Retina (tissue), 1 donor: ENCODE measurements at regions not wholly inside any gene's neighbourhood (a gene's known extent, or its start where the extent isn't known, plus 50 kb on each side); places are given as distances from the start of the nearest gene placed in this dataset.
"Not testable (repeated sequence)": the region's sequence is repeated elsewhere in the genome, so short reads cannot be mapped to it uniquely, and the experiment has no call there.

ENCODE experiments used
- DNase-seq: peaks from one replicate; pipeline ENCODE4 v3.0.0-alpha.2; 2016

DNA sequence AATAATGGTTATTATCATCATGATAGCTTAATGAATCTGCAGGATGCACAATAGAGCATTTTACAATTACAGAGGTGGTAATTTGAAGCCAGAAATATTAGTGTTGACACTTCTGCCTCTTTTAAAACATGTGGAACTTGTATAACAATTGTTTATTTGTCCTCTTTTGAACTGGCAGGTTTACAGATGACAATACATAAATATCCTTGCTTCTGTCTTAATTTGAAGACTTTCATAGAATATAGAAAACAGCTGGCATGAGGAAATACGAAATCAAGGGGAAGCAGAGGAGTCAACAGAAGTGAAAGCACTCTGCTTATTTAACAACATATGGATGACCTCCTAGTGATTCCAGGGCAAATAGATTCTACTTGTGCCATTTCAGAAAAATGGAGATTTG is 270.5 kb upstream of the SGO1 start:
- DNase-seq = no peak

DNA sequence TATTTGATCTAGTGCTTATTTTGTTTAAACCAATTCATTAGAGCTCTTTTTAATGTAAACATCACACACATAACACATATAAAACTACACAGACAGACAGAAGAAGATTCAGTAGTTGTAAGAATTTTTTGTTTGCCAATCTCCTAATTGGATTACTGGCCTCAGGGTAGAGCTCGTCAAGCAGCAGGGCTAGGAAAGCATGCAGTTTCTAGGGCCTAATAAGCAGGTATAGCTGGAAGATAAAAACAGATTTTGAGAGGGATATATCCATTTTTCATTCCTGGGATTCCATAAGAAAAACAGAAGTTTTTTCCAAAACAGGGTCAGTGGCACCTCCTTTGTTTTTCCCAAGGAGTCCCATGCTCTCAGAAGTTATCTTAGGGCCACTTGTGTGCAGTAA is 265.2 kb upstream of the SGO1 start:
- no peak for DNase-seq

DNA sequence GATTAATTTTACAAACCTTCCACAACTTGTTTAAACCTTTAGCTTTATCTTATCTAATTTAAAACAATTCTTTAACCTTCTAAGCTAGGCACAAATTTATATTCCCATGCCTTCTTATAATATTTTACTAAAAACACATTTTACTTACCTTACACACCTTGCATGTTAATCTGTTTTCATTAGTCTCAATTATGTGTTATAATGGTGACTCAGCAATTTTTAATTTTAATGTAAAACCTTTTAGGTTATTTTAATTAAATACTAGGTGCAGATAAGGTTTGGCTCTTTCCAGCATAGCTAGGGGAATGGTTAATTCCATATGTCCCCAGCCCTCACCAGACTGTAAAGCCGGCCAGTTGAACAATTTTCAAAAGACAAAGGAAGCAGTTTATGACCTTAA is 264.6 kb upstream of the SGO1 start:
- no peak for DNase-seq

DNA sequence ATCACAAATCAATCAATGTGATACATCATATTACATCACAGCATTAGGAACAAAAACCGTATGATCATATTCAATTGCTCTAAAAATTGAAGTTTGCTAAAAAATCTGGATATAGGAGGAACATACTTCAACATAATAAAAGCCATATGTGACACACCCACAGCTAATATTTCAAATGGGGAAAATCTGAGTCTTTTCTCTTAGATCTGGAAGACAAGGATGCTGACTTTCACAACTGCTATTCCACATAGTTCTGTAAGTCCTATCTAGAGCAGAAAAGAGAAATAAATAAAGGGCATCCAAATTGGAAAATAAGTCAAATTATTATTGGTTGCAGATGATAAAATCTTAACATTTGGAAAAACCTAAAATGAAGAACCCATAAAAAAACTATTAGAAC is 256.8 kb upstream of the SGO1 start:
- DNase-seq = no peak

DNA sequence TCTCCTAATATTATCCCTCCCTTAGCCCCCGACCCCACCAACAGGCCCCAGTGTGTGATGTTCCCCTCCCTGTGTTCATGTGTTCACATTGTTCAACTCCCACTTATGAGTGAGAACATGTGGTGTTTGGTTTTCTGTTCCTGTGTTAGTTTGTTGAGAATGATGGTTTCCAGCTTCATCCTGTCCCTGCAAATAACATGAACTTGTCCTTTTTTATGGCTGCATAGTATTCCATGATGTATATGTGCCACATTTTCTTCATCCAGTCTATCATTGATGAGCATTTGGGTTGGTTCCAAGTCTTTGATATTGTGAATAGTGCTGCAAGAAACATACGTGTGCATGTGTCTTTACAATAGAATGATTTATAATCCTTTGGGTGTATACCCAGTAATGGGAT is 241.3 kb upstream of the SGO1 start:
- not testable (repeated sequence) for DNase-seq

DNA sequence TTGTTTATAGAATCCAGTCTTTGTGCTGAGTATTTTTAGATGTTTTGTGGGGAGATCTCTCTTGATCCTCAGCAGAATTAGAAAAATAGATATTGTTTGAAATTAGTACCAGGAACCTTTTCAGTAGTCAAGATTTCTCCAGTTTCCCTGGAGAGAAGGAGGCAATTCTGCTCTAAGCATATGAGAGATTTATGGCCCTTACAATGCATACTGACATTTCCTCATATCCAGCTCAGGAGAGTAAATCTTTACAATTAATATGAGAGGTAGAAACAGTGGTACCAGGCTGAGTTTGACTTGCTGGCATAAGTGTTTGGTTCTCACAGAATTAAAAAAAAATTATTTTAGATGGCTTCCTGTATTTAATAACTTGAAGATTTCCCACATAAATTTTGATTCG is 239.1 kb upstream of the SGO1 start:
- no peak for DNase-seq

DNA sequence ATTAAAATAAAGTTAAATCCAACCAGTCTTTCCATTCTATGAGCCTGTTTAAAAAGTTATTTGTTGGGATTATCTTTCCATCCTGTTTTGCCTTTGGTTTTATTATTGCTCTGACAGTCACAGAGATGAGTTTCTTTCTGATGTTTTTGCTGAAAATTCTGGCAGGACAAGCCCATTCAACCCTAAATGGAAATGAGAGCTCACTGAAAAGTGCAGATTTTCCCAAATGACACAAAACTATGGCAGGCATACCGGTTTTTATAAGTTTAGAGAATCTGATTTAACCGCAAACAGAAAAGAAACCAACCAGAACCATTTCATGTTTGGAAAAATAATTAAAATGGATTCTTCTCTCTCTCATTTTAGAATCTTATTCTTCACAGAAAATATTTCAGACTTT is 238.1 kb upstream of the SGO1 start:
- DNase-seq = no peak

DNA sequence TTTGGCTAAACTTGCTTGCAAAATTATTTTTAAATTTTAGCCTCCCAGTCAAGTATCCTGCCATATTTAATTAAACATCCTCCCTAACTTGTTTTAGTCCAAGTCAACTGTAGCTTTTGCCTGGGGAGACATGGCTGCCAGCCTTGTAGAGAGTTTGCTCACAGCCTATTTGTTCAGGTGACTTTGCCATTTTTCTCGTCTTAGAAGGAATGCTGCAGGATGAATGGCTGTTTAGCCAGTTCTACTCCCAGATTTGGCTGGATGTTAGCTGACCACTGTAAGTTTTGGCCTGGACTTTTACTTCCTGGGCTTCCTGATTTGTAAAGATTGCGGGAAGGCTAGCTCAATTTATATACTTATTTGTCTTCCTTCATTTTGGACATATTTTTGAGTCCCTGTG is 236.4 kb upstream of the SGO1 start:
- DNase-seq = no peak

DNA sequence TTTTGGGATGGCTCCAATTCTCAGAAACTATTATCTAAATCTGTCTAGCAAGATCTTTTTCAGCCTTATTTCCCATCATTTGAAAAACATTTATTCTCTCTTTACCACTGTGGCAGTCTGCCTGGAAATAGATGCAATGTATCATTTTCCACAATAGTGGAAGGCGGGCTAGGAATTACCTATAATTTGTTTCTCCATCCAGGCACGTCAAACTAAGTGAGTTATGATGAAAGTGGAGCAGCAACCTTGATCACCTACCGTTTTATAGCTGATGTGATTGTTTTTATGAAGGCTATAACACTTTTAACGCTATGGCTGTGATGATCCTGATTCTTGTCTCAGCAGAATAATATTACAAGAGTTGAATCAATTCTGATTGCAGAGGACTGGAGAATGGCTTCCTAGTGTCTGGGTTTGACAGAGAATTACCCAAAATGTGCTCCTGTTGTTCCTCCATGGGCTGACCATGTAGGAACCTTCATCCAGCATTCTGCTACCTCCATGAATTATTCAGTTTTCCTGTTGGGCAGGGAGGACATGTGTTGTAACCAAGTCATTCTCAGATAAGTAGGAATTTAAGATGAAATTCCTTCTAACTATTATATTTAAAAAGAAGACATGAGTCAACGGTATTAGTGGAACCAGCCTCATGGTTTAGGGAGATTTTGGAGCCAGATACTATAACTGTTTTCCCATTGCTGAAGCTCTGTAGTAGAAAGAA is 231.5 kb upstream of the SGO1 start:
- no peak for DNase-seq

DNA sequence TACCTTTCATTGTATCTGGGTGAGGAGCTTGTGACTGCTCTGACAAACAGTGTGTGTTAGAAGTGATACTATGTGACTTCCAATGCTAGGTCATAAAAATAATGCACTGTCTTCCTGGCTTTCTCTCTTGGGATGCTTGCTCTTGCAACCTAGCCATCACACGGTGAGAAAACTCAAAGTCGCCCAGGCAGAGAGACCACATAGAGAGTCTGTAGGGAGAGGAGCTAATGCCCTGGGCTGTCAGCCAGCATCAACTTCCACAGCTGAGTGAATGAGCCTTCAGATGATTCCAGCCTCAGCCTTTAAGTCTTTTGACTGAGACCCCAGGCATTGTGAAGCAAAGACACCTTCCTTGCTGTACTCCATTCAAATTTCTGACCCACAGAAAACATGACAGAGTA is 220.6 kb upstream of the SGO1 start:
- DNase-seq = peak; percentile 56

DNA sequence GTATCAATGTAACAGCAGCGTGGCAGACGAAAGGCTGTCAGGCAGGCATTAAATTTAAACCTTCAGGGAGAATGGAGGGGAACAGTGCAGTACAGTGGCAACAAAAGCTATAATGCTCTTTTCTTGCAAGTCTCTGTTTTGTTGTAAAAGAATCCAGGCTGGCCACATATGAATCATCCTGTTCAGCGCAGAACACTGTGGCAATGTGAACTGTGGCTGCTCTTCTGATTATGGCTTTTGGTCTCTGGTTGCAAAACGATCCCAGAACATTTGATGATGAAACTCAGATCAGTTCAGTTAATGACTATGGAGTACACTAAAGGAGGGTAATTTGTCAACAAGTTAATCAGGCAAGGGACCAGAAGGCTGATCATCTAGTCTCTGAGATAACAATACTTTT is 219.7 kb upstream of the SGO1 start:
- peak; percentile 20 for DNase-seq

DNA sequence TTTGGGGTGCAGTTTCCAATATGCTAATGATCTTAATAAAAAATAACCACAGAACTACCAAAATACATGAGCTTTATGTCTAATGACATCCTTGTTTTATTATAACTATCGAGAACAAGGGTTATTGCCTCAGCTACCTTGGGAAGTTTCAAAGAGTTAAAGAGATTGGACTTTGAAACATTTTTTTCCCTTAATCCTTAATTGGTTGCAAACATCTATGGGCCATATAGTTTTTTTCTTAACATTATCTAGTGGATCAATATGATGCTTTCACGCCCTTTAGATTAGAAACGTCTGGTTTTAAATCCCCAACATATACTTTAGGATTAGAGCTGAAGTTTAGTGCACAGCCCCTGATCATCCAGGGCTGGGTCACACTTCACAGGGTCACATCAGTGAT is 219.2 kb upstream of the SGO1 start:
- DNase-seq = no peak

DNA sequence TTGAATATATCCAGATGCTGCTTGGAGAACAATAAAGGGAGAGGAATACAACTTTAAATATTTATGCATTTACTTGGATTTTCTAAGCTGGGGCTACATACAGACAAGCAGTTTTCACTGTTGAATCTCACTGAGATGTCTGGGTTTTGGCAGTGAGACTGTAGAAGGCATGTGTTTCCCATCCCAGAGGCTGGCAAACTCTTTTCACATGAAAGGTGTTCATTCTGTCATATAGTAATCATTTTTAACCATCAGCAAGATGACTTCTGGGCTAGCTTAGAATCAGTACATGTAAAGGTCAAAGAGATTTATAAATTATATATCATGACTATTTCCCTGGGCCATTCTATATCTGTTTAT is 218.7 kb upstream of the SGO1 start:
- no peak for DNase-seq

DNA sequence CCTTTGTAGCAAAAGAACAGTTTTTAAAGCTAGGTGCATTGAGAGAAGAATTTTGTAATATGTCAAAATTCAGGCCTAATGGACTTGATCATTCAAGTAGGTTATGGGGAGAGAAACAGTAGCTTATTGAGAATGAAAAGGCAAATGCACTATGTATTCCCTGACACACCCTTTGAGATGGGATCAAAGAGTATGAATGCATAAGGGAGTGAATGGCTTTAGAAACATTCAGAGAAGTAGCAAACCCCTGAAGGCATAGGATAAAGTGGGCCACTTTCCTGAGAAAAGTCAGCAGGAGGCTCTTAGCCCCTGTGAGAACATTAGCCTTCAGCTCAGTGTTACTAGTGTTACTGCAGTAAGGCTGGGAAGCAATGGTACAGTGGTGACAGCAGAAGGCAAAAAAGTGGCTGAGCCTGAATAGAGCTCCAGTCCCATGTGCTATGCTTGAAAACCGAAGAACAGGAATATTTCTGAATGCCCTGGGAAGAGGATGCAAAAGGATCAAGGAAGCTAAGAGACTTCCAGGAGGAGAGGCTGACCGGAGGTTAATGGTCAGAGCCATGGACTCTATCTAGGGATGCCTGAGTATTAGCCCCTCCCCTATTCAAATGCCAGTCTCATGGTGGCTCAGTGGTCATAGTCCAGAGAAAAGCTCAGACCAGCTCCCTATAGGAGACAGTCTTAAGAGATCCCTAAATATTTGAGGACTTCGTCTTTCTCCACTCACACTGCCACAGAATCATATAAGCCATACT is 218.2 kb upstream of the SGO1 start:
- peak; percentile 7 for DNase-seq

DNA sequence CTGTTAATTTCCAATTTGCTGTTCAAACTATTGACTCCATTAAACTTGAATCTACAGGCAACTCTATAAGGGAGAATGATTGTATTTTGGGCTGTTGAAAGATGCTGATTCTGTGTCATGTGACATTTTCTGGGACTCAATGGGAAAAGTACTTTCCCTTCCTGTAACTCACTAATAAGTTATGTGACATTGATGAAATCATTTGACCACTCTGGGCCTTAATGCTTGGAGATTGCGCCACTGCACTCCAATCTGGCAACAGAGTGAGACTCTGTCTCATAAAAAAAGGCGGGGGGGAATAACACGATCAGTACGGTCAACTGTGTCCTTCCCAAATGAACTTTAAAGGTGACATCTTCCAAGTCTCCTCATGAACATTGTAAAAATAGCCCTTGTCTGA is 215.2 kb upstream of the SGO1 start:
- no peak for DNase-seq

DNA sequence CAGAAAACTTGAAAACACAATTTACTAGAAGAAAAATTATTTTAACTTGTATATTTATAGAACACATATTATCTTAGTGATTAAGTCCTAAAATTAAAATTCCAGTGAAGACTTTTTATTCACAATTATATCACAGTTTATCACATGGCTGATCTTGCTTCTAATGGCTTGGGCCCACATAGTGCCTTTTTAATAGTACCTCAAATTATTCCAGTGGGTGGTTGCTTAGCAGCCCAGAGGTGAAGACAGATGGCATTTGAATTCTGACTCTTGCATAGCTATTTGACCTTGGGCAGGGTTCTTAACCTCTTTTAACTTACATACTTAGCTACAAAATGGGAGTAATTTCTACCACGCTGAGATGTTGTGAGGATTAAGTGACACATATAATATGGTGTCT is 214.7 kb upstream of the SGO1 start:
- no peak for DNase-seq

DNA sequence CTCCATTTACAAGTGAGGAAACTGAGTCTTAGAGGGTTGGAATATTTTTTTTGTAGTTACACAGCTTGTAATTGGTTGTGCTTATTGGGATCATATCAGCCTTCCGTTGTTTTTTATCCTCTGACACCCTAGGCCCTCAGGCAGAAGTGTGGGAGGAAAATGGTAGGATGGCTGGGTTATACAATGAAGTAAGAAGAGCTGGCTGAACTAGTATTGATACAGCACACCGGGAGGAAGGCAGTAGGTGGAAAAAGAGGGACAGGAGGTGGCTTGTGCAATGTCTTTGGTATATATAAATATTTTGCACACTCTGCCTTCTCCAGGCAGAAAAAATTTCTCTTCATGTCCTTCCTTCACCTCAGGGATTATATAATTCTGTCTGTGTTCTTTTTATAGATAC is 214.3 kb upstream of the SGO1 start:
- no peak for DNase-seq

DNA sequence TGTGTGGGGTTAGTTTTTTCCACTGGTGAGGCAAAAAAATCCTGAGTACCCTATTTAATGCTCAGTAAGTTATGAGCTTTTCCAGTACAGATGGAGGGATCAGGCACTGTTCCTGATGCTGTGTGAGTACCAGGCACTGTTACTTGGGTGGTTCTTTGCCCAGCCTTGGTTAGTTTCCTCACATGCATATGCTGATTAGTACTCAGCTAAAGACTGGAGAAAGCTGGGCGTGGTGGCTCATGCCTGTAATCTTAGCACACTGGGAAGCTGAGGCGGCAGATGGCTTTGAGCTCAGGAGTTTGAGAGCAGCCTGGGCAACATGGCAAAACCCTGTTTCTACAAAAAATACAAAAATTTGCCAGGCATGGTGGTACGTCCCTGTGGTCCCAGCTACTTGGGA is 210.3 kb upstream of the SGO1 start:
- no peak for DNase-seq

DNA sequence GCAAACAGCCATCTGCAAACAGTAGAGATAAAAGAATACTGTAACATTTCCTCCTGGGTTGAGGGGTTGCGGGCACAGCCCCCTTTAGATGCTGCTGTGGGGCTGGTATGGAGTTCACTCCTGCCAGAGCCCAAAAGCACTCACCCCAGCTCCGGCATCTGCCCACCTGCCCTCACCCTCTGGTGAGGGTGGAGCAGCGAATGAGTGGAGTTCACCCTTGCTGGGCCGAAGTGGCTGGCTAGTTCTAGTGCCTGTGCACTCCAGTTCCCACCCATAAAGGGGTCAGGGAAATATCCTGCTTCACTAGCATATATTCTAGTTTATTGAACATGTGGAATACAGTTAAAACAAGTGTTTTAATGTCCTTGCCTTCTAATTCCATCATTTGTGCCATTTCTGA is 209.7 kb upstream of the SGO1 start:
- no peak for DNase-seq

DNA sequence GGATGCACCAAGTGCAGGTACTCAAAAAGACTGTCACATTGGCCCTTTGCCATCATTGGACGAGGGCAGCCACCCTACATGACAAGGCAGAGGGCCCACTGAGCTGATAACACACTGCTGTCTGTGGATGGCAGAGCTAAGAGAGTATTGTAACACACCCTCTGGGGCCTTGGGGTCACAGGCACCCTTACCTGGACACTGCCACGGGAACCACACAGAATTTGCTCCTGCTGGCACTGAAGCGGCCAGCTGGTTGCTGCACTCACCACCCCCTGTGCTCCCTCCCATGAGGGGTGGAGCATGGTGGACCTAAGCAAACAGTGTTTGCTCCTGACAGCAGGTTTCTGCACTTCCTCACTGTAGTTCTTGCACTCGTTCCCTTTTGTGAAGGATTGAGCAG is 208.2 kb upstream of the SGO1 start:
- DNase-seq = no peak

DNA sequence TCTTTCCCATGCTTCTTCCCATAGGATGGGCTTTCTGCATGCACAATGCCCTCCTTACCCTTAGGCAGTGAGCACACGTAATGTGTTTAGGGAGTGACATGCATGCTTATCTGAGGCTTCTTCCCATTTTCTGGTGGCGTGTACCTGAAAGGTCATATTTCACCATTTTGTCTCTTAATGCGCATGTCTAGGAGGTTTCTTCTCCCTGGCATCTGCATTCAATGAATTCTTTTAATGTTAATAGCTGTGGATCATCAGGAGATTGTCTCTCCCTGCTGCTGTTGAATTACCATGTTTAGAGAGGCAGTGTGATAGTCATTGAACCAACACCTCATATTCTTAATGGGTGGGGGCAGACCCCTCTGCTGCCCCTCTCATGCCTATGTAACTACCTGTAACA is 205.6 kb upstream of the SGO1 start:
- DNase-seq = no peak

DNA sequence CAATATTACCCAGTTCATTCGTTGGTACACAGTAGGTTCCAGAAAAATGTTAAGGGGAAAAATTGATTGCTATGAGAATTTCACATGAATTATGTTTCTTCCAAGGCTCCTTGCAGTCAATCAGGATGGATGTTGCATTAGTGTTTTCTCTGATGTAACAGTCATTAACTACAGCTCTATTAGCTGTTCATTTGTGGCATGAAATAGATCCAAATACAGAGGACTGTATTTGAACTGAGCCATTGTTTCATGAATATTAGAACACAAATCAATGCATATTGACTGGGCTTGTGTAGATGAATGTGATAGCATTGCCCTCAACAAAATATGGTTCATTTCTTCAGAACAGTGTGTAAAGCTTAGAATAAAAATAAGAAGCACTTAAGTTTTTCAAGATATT is 203.0 kb upstream of the SGO1 start:
- DNase-seq = no peak

DNA sequence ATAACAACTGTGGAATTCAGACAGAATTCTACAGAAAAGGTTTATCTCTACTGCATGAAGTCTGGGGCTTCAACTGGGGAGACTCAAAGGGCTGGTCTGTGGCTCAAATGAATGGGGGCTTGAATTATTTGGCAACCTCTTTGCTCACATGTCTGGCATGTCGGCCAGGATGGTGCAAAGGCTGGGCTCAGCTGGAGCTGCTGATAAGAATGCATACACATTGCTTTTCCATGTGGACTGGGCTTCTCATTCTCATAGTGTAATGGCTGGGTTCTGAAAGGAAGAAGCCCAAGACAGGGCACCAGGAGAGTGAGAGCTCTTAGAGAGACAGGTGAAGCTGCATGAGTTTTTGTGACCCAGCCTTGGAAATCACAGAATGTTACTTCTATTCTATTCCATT is 194.3 kb upstream of the SGO1 start:
- no peak for DNase-seq

DNA sequence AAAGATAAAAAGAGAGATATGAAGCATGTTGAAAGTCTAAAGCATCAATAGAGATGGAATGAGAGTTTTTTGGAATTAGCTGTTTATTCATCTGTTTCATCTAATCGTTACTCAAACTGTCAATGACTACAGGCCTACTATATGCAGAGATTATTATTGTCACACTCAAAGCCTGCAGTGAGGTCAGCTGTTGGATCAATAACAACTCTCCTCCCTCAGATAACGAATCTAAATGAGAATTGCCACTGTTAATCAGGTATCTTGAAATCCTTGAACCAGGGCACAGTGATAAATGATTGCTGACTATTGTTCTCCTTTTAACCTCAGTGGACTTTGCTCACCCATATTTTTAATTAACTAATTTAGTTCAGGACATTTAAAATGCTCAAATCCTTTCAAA is 192.3 kb upstream of the SGO1 start:
- no peak for DNase-seq

DNA sequence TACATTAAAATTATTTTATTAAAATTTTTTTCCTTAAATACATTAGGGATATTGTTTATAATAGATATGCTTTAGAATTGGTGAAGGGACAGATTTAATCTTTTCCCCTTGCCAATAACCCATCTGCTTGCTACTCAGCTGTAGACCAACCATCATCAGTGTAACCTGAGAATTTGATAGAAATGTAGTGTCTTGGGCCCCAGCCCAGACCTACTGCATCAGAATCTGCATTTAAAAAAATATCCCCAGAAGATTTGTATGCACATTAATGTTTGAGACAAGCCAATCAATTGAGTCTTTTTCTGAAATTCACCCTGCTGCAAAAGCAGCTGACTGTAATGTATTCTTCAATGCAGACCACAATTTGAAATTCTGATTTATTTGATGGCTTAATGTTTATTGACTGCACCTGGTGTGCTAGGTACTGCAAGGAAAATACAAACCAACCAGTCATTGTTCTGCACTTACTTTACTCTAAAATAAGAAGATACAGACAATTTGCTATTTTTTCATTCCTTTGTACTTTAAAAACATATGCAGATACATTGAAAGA is 190.7 kb upstream of the SGO1 start:
- DNase-seq = no peak
